ENCODE measurements at regions not wholly inside any gene's neighbourhood (a gene's known extent, or its start where the extent isn't known, plus 50 kb on each side); places are given as distances from the start of the nearest gene placed in this dataset.

DNA sequence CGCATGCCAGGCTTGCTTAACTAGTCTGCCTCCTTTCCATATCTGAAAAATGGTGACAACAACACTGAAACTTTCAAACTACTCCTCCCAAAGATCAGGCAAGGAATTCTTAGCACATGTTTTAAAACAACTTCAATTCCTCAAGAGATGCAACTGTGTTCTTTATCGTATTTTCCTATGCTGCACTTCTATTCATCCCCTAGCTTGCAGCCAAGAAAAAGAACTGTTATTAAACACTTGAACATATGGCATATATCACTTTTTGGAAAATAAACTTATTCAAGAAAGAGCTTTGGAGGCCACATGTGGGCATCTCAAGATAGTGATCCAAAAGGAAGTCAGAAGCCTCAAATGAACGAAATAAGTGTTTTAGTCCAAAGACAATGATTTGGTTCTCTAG lies 75.6 kb upstream of the STAM2 start:
- H3K4me3 ChIP-seq (ENCODE audit: severe bottlenecking) = no peak overlapping the region
- no peaks in the 10 kb centered on the region for H3K9me3 ChIP-seq (ENCODE audit: severe bottlenecking)
- no peaks in the 10 kb centered on the region for H3K36me3 ChIP-seq (ENCODE audit: low read depth)
- H3K27ac ChIP-seq (ENCODE audit: poor library complexity, severe bottlenecking) = no peak overlapping the region
- TF ChIP-seq, protein P1, sequence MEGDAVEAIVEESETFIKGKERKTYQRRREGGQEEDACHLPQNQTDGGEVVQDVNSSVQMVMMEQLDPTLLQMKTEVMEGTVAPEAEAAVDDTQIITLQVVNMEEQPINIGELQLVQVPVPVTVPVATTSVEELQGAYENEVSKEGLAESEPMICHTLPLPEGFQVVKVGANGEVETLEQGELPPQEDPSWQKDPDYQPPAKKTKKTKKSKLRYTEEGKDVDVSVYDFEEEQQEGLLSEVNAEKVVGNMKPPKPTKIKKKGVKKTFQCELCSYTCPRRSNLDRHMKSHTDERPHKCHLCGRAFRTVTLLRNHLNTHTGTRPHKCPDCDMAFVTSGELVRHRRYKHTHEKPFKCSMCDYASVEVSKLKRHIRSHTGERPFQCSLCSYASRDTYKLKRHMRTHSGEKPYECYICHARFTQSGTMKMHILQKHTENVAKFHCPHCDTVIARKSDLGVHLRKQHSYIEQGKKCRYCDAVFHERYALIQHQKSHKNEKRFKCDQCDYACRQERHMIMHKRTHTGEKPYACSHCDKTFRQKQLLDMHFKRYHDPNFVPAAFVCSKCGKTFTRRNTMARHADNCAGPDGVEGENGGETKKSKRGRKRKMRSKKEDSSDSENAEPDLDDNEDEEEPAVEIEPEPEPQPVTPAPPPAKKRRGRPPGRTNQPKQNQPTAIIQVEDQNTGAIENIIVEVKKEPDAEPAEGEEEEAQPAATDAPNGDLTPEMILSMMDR (IDR thresholded peaks at IDR 0.05; ENCODE audit: poor library complexity, severe bottlenecking) = no peak
- DNase-seq (ENCODE audit: low spot score) = no peak
- ATAC-seq (ENCODE audit: low read depth) = no peak
- no peaks in the 10 kb centered on the region for H3K4me1 ChIP-seq (ENCODE audit: insufficient read depth, poor library complexity, severe bottlenecking)
- no peaks in the 10 kb centered on the region for H3K27me3 ChIP-seq (ENCODE audit: insufficient read depth, poor library complexity, severe bottlenecking)

DNA sequence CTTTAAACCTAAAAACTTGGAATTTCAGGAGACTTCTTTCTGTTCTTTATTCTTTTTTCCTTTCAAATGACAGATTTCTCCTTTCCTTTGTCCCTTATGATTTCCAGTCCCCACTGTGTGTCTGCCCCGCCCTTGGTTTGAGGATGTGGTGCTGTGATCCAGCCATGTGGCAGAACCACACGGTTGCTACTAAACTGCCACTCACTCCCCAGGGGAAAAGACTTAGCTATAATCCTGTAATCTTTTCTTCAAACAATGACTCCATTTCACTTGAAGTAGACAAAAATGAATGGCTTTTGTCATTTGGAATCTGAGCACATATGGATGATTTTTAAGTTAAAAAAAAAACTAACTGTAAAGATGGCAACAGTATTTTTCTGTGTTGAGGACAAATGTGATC lies 76.2 kb upstream of the STAM2 start:
- Histone ChIP-seq H3K36me3 (ENCODE audit: low read depth) (no peaks in the 10 kb centered on the region), H3K4me1 (ENCODE audit: insufficient read depth, poor library complexity, severe bottlenecking) (no peaks in the 10 kb centered on the region), H3K27me3 (ENCODE audit: insufficient read depth, poor library complexity, severe bottlenecking) (no peaks in the 10 kb centered on the region), H3K9me3 (ENCODE audit: severe bottlenecking) (no peaks in the 10 kb centered on the region), H3K27ac (ENCODE audit: poor library complexity, severe bottlenecking) (no peak overlapping the region), H3K4me3 (ENCODE audit: severe bottlenecking) (no peak overlapping the region)
- DNase-seq (ENCODE audit: low spot score) (no peak), ATAC-seq (ENCODE audit: low read depth) (no peak)
- TF ChIP-seq, protein P1 (IDR thresholded peaks at IDR 0.05; ENCODE audit: poor library complexity, severe bottlenecking) = no peak

DNA sequence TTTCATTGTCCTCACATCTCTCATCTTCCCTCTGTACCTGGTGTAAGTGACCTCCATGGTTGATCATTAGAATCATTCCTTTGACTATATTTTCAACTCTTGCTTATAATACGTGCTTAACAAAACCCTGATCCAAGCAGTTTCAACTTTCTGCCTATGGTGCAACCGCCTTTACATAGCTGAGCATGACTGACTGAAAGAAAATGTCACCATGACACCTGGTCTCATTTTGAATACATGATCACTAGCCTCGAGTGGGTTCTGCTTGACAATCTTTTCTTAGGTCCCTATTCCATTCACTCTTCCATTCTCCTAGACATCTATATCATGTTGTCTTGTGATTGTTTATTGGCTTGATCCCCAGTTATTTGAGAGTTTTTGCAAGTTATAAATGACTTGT lies 78.9 kb upstream of the STAM2 start:
- TF ChIP-seq, protein P1 (IDR thresholded peaks at IDR 0.05; ENCODE audit: poor library complexity, severe bottlenecking) = no peak
- Histone ChIP-seq H3K27me3 (ENCODE audit: insufficient read depth, poor library complexity, severe bottlenecking) (no peaks in the 10 kb centered on the region), H3K27ac (ENCODE audit: poor library complexity, severe bottlenecking) (no peak overlapping the region), H3K9me3 (ENCODE audit: severe bottlenecking) (no peaks in the 10 kb centered on the region), H3K4me3 (ENCODE audit: severe bottlenecking) (no peak overlapping the region), H3K36me3 (ENCODE audit: low read depth) (no peaks in the 10 kb centered on the region), H3K4me1 (ENCODE audit: insufficient read depth, poor library complexity, severe bottlenecking) (no peaks in the 10 kb centered on the region)
- DNase-seq (ENCODE audit: low spot score) (no peak), ATAC-seq (ENCODE audit: low read depth) (no peak)

DNA sequence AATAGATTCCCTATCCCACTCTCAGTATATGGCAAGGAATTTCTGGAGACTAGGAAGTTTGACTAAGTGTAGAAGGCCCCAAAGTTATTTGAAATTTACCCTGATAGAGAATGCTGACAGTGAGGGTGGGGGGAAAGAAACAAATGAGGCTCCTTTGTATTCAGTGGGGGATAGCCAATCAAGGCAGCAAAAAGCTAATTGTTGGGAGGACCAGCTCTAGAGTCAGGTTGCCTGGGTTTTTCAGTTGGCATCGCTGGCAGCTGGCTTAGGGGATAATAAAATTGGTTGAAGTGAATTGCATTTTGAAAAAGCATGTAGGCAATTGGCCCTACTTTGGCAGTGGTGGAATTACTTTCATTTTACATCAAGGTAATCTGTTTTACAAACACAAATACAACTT lies 79.4 kb upstream of the STAM2 start:
- no peaks in the 10 kb centered on the region for H3K4me1 ChIP-seq (ENCODE audit: insufficient read depth, poor library complexity, severe bottlenecking)
- TF ChIP-seq, protein P1 (IDR thresholded peaks at IDR 0.05; ENCODE audit: poor library complexity, severe bottlenecking) = no peak
- no peak overlapping the region for H3K27ac ChIP-seq (ENCODE audit: poor library complexity, severe bottlenecking)
- no peak for ATAC-seq (ENCODE audit: low read depth)
- no peaks in the 10 kb centered on the region for H3K27me3 ChIP-seq (ENCODE audit: insufficient read depth, poor library complexity, severe bottlenecking)
- no peak for DNase-seq (ENCODE audit: low spot score)
- no peaks in the 10 kb centered on the region for H3K9me3 ChIP-seq (ENCODE audit: severe bottlenecking)
- no peak overlapping the region for H3K4me3 ChIP-seq (ENCODE audit: severe bottlenecking)
- no peaks in the 10 kb centered on the region for H3K36me3 ChIP-seq (ENCODE audit: low read depth)

DNA sequence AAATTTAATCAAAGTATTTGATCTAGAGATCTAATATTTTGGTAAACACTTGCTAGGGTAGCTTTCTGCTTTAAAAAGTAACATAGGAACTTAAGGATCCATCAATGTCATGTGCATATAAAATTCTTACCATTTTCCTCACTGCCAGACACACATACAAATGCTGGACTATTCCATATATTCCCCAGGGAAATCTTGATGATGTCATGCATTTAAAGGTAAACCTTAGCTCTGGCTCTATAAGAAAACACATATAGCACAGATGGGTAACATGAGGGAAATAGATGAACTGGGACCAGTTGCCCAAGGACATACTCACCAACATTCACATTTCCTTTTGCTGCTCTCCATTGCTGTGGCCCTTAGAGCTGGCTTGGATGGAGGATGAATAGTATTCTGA lies 79.1 kb upstream of the FMNL2 start:
- H3K4me1 ChIP-seq (ENCODE audit: insufficient read depth, poor library complexity, severe bottlenecking) = no peaks in the 10 kb centered on the region
- no peaks in the 10 kb centered on the region for H3K9me3 ChIP-seq (ENCODE audit: severe bottlenecking)
- TF ChIP-seq, protein P1 (IDR thresholded peaks at IDR 0.05; ENCODE audit: poor library complexity, severe bottlenecking) = no peak
- H3K27ac ChIP-seq (ENCODE audit: poor library complexity, severe bottlenecking) = no peak overlapping the region
- no peak for ATAC-seq (ENCODE audit: low read depth)
- no peaks in the 10 kb centered on the region for H3K36me3 ChIP-seq (ENCODE audit: low read depth)
- no peaks in the 10 kb centered on the region for H3K27me3 ChIP-seq (ENCODE audit: insufficient read depth, poor library complexity, severe bottlenecking)
- DNase-seq (ENCODE audit: low spot score) = no peak
- H3K4me3 ChIP-seq (ENCODE audit: severe bottlenecking) = no peak overlapping the region
